Lower leg skin (tissue), 3 donors: ENCODE measurements at regions not wholly inside any gene's neighbourhood (a gene's known extent, or its start where the extent isn't known, plus 50 kb on each side); places are given as distances from the start of the nearest gene placed in this dataset.

Source experiments
- CTCF ChIP-seq, 3 donors: fragments of 450-650 bp; IDR thresholded peaks; one replicate each; pipeline ENCODE4 v1.5.1; 2016; ENCODE audit warnings: antibody characterized with exemption in 3 of 3, mild to moderate bottlenecking in 3 of 3, moderate library complexity in 2 of 3
- POLR2A ChIP-seq, 2 donors: fragments of 450-650 bp; IDR thresholded peaks; one replicate each; pipeline ENCODE4 v1.6.1; 2016 to 2017; ENCODE audit warnings: antibody characterized with exemption in 2 of 2, mild to moderate bottlenecking in 1 of 2, moderate library complexity in 1 of 2

- TF ChIP-seq POLR2A (IDR thresholded peaks at IDR 0.05) (no peak), CTCF (IDR thresholded peaks at IDR 0.05) (no peak)
These were observed 801.0 kb downstream of the TDRD15 start for GRCh38 chr2:21924640-21925285.
